HCT116 (cell line): ENCODE measurements at regions not wholly inside any gene's neighbourhood (a gene's known extent, or its start where the extent isn't known, plus 50 kb on each side); places are given as distances from the start of the nearest gene placed in this dataset.
"Not testable (repeated sequence)": the region's sequence is repeated elsewhere in the genome, so short reads cannot be mapped to it uniquely, and the experiment has no call there.

Experiments
- ATAC-seq: fragments of 200-7000 bp; cut with Tn5 transposase; 2 replicates; pipeline ENCODE4 v1.9.1; 2020; ENCODE audit warnings: mild to moderate bottlenecking, moderate library complexity
- BruUV-seq: library from RNA; stranded (reverse); fragments of 400-500 nt; replicated peaks from 2 replicates; lab custom pipeline; 2021; lab: Mats Ljungman, UMichigan
- CTCF ChIA-PET: fragments of 300-600 bp; sonication (Branson Sonifier 250); formaldehyde crosslinking; loops from one replicate; lab custom pipeline; 2021; ENCODE audit warnings: antibody characterized with exemption; lab: Charles Lee
- POLR2A ChIA-PET: fragments of 300-600, 350-600 bp; sonication (Branson Sonifier 250); formaldehyde crosslinking; loops from one replicate; lab custom pipeline; 2021; ENCODE audit warnings: antibody characterized with exemption; lab: Charles Lee
- RAD21 ChIA-PET, 2 experiments: fragments of 300-600 bp; sonication (Branson Sonifier 250); formaldehyde crosslinking; loops; one replicate each; lab custom pipeline; 2023; ENCODE audit warnings: low total read pairs in 2 of 2; ENCODE audit not compliant: uncharacterized antibody in 2 of 2, unreplicated experiment in 2 of 2, low non-redundant PET in 1 of 2; lab: Charles Lee
- DNase-seq: peaks from one replicate; pipeline ENCODE4 v3.0.0-alpha.2; 2010; ENCODE audit warnings: low read depth, low spot score
- H2AFZ ChIP-seq: fragments of 200-600 bp; shearing (Covaris generic), sonication (generic); 2 replicates; pipeline ENCODE4 v1.6.1; 2017; ENCODE audit warnings: low read depth, mixed run types, mixed read lengths, antibody characterized with exemption, low read length; ENCODE audit not compliant: poor library complexity, severe bottlenecking
- H3K27ac ChIP-seq: 2 replicates; pipeline ENCODE4 v1.5.1; 2012; ENCODE audit warnings: low read depth, low read length
- H3K27me3 ChIP-seq: fragments of 200-600 bp; sonication (generic); 2 replicates; pipeline ENCODE4 v1.6.1; 2016; ENCODE audit warnings: mixed run types, low read length, mixed read lengths; ENCODE audit not compliant: insufficient read depth
- H3K36me3 ChIP-seq, 2 experiments: fragments of 200-500 bp in 1 of 2; fragments of 200-600 bp in 1 of 2; sonication (Bioruptor generic) in 1 of 2; sonication (generic) in 1 of 2; 2 replicates each; pipeline versions ENCODE4 v1.5.1 to v1.6.1; 2014 to 2016; ENCODE audit warnings: low read length in 2 of 2, inconsistent platforms in 1 of 2, mixed read lengths in 1 of 2, mixed run types in 1 of 2; ENCODE audit not compliant: insufficient read depth in 2 of 2, control insufficient read depth in 1 of 2
- H3K4me1 ChIP-seq, 2 experiments: fragments of 200-600 bp in 1 of 2; sonication (generic) in 1 of 2; 2 replicates each; pipeline versions ENCODE4 v1.5.1 to v1.6.1; 2012 to 2017; ENCODE audit warnings: low read length in 2 of 2, inconsistent platforms in 1 of 2, mild to moderate bottlenecking in 1 of 2, mixed read lengths in 1 of 2, mixed run types in 1 of 2, moderate library complexity in 1 of 2; ENCODE audit not compliant: insufficient read depth in 2 of 2, control insufficient read depth in 1 of 2
- H3K4me2 ChIP-seq: fragments of 200-600 bp; sonication (generic); 2 replicates; pipeline ENCODE4 v1.6.1; 2017; ENCODE audit warnings: mixed run types, low read length, mixed read lengths
- H3K4me3 ChIP-seq, 2 experiments: fragments of 200-600 bp in 1 of 2; sonication (generic) in 1 of 2; replicated peaks in 1 of 2; 2 replicates each; pipeline ENCODE4 v1.5.1; 2011 to 2016; ENCODE audit warnings: low read length in 2 of 2, control low read depth in 1 of 2, low read depth in 1 of 2, mild to moderate bottlenecking in 1 of 2, mixed read lengths in 1 of 2, mixed run types in 1 of 2
- H3K79me2 ChIP-seq: fragments of 200-600 bp; sonication (generic); 2 replicates; pipeline ENCODE4 v1.6.1; 2017; ENCODE audit warnings: mild to moderate bottlenecking, mixed run types, low read length, moderate library complexity, mixed read lengths; ENCODE audit not compliant: insufficient read depth
- H3K9ac ChIP-seq: fragments of 200-600 bp; sonication (generic); 2 replicates; pipeline ENCODE4 v1.6.1; 2016; ENCODE audit warnings: low read length, mixed read lengths
- H3K9me2 ChIP-seq: fragments of 200-600 bp; sonication (generic), shearing (Covaris generic); 2 replicates; pipeline ENCODE4 v1.6.1; 2017; ENCODE audit warnings: mixed run types, mild to moderate bottlenecking, moderate library complexity; ENCODE audit not compliant: insufficient read depth
- H3K9me3 ChIP-seq, 2 experiments: fragments of 200-500 bp in 1 of 2; fragments of 200-600 bp in 1 of 2; sonication (Bioruptor generic) in 1 of 2; sonication (generic) in 1 of 2; 2 replicates each; pipeline ENCODE4 v1.6.1; 2014 to 2017; ENCODE audit warnings: low read length in 2 of 2, mixed read lengths in 2 of 2, inconsistent platforms in 1 of 2, low read depth in 1 of 2, mild to moderate bottlenecking in 1 of 2, mixed run types in 1 of 2, moderate library complexity in 1 of 2; ENCODE audit not compliant: control insufficient read depth in 1 of 2, insufficient read depth in 1 of 2
- H4K20me1 ChIP-seq: fragments of 200-600 bp; sonication (generic), shearing (Covaris generic); 2 replicates; pipeline ENCODE4 v1.6.1; 2017; ENCODE audit warnings: mixed run types, mild to moderate bottlenecking, moderate library complexity; ENCODE audit not compliant: insufficient read depth
- ATF3 ChIP-seq: IDR thresholded peaks from 2 replicates; pipeline ENCODE4 v1.6.1; 2012
- CEBPB ChIP-seq: IDR thresholded peaks from 2 replicates; pipeline ENCODE4 v1.6.1; 2012; ENCODE audit warnings: low read depth
- EGR1 ChIP-seq: IDR thresholded peaks from 2 replicates; pipeline ENCODE4 v1.6.1; 2012; ENCODE audit warnings: low read depth
- ELF1 ChIP-seq: IDR thresholded peaks from 2 replicates; pipeline ENCODE4 v1.6.1; 2012; ENCODE audit warnings: low read depth, borderline replicate concordance
- EZH2phosphoT487 ChIP-seq: fragments of 200-600 bp; IDR thresholded peaks from 2 replicates; pipeline ENCODE4 v1.6.1; 2018; ENCODE audit warnings: antibody characterized with exemption, borderline replicate concordance
- FOSL1 ChIP-seq: IDR thresholded peaks from 2 replicates; pipeline ENCODE4 v1.6.1; 2012; ENCODE audit warnings: low read depth
- POLR2A ChIP-seq: IDR thresholded peaks from 2 replicates; pipeline ENCODE4 v1.7.0; 2011; ENCODE audit warnings: borderline replicate concordance; ENCODE audit not compliant: insufficient read depth, insufficient read length; ENCODE audit errors: extremely low read depth
- POLR2AphosphoS5 ChIP-seq: IDR thresholded peaks from 2 replicates; pipeline ENCODE4 v1.6.1; 2011; ENCODE audit warnings: mild to moderate bottlenecking, low read depth, low read length, moderate library complexity
- RAD21 ChIP-seq: IDR thresholded peaks from 2 replicates; pipeline ENCODE4 v1.6.1; 2012; ENCODE audit warnings: low read depth, mild to moderate bottlenecking
- SIN3A ChIP-seq: IDR thresholded peaks from 2 replicates; pipeline ENCODE4 v1.6.1; 2012; ENCODE audit warnings: low read depth
- SRF ChIP-seq: IDR thresholded peaks from 2 replicates; pipeline ENCODE4 v1.6.1; 2012; ENCODE audit warnings: low read depth
- TCF7L2 ChIP-seq: IDR thresholded peaks from 2 replicates; pipeline ENCODE4 v1.7.0; 2011; ENCODE audit warnings: borderline replicate concordance, inconsistent platforms; ENCODE audit not compliant: insufficient read depth, insufficient read length; ENCODE audit errors: extremely low read depth
- YY1 ChIP-seq: IDR thresholded peaks from 2 replicates; pipeline ENCODE4 v1.6.1; 2011; ENCODE audit warnings: low read length, low read depth, moderate library complexity, mild to moderate bottlenecking; ENCODE audit not compliant: insufficient replicate concordance; ENCODE audit errors: extremely low read depth
- ZFX ChIP-seq: fragments of 450-650 bp; IDR thresholded peaks from 2 replicates; pipeline ENCODE4 v1.6.1; 2017
- ZNF274 ChIP-seq: fragments of 200-500 bp; sonication (Bioruptor generic); IDR thresholded peaks from 2 replicates; pipeline ENCODE4 v1.6.1; 2014; ENCODE audit warnings: mild to moderate bottlenecking, low read depth, low read length, inconsistent platforms
- intact Hi-C: fragments of 100-400 bp; cut with micrococcal nuclease; formaldehyde crosslinking; loops from 2 replicates; pipeline ENCODE4 v1.10.0; 2022
- TF ChIP-seq, protein P1 (sequence below): IDR thresholded peaks from 2 replicates; pipeline ENCODE4 v1.6.1; 2011; ENCODE audit warnings: mild to moderate bottlenecking, low read length, moderate library complexity; ENCODE audit not compliant: insufficient replicate concordance; ENCODE audit errors: extremely low read depth
- TF ChIP-seq, protein P2 (sequence below): IDR thresholded peaks from 2 replicates; pipeline ENCODE4 v1.6.1; 2012; ENCODE audit warnings: low read depth
- TF ChIP-seq, protein P3 (sequence below): IDR thresholded peaks from 2 replicates; pipeline ENCODE4 v1.6.1; 2012

DNA sequence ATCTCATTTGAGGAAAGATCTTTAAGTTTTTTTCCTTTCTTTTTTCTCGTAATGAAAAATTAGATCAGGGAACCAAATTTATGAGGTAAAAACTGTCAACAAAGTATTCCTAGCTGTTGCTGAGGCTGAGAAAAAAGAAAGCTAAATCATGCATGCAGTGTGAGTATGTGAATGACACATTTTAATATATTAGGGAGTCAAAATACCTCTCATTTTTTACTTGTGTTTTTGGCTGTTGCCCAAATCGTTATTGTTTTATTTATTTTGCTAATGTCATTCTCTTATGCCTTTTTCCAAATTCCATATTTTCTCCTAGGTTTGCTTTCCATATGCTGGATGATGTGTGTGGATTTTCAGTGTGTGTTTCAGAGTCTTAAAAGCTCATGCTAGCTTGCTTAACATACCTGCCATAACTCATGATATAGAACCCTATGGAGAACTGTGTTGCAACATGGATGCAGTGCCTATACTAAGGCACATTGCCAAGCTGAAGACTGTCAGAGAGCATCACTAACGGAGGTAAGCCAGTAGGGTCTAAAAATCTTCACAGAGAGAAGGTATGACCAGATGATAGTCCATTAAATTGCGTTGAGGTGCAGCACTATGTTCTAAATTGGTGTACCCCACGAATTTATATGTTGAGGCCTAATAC lies 629.5 kb upstream of the KCNMB2 start:
- POLR2A ChIA-PET = no interaction called here

GRCh38 chr3:177909530-177909929 lies 626.7 kb upstream of the KCNMB2 start:
- POLR2A ChIA-PET, H3K27ac ChIP-seq, H3K27me3 ChIP-seq, H3K4me2 ChIP-seq, intact Hi-C loops, H4K20me1 ChIP-seq, H3K79me2 ChIP-seq, ATAC-seq, DNase-seq, H2AFZ ChIP-seq, CTCF ChIA-PET, H3K9me2 ChIP-seq, H3K9ac ChIP-seq, H3K36me3 ChIP-seq, H3K9me3 ChIP-seq, BruUV-seq, RAD21 ChIA-PET, H3K4me1 ChIP-seq, H3K4me3 ChIP-seq: not testable (repeated sequence)

More for the DNA sequence above, 629.5 kb upstream of the KCNMB2 start:
- Histone ChIP-seq H3K27me3 (no peaks in the 10 kb centered on the region), H4K20me1 (no peaks in the 10 kb centered on the region), H3K4me1 (no peaks in the 10 kb centered on the region), H3K9me2 (no peaks in the 10 kb centered on the region), H3K36me3 (no peaks in the 10 kb centered on the region), H3K9ac (no peak overlapping the region), H3K4me2 (no peak overlapping the region)
- BruUV-seq = no TSS peak
- RAD21 ChIA-PET = no interaction called here
- no peak for DNase-seq
- CTCF ChIA-PET = no interaction called here
- intact Hi-C loops = no loop called here
- TF ChIP-seq EGR1 (no peak), YY1 (no peak), ZNF274 (no peak), EZH2phosphoT487 (no peak), FOSL1 (no peak), SIN3A (no peak), ZFX (no peak), ELF1 (no peak), SRF (no peak), CEBPB (no peak), POLR2AphosphoS5 (no peak), RAD21 (no peak), TCF7L2 (no peak), POLR2A (no peak), ATF3 (no peak)
- TF ChIP-seq, protein P1, sequence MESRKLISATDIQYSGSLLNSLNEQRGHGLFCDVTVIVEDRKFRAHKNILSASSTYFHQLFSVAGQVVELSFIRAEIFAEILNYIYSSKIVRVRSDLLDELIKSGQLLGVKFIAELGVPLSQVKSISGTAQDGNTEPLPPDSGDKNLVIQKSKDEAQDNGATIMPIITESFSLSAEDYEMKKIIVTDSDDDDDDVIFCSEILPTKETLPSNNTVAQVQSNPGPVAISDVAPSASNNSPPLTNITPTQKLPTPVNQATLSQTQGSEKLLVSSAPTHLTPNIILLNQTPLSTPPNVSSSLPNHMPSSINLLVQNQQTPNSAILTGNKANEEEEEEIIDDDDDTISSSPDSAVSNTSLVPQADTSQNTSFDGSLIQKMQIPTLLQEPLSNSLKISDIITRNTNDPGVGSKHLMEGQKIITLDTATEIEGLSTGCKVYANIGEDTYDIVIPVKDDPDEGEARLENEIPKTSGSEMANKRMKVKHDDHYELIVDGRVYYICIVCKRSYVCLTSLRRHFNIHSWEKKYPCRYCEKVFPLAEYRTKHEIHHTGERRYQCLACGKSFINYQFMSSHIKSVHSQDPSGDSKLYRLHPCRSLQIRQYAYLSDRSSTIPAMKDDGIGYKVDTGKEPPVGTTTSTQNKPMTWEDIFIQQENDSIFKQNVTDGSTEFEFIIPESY = no peak
- TF ChIP-seq, protein P2, sequence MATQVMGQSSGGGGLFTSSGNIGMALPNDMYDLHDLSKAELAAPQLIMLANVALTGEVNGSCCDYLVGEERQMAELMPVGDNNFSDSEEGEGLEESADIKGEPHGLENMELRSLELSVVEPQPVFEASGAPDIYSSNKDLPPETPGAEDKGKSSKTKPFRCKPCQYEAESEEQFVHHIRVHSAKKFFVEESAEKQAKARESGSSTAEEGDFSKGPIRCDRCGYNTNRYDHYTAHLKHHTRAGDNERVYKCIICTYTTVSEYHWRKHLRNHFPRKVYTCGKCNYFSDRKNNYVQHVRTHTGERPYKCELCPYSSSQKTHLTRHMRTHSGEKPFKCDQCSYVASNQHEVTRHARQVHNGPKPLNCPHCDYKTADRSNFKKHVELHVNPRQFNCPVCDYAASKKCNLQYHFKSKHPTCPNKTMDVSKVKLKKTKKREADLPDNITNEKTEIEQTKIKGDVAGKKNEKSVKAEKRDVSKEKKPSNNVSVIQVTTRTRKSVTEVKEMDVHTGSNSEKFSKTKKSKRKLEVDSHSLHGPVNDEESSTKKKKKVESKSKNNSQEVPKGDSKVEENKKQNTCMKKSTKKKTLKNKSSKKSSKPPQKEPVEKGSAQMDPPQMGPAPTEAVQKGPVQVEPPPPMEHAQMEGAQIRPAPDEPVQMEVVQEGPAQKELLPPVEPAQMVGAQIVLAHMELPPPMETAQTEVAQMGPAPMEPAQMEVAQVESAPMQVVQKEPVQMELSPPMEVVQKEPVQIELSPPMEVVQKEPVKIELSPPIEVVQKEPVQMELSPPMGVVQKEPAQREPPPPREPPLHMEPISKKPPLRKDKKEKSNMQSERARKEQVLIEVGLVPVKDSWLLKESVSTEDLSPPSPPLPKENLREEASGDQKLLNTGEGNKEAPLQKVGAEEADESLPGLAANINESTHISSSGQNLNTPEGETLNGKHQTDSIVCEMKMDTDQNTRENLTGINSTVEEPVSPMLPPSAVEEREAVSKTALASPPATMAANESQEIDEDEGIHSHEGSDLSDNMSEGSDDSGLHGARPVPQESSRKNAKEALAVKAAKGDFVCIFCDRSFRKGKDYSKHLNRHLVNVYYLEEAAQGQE = no peak
- TF ChIP-seq, protein P3, sequence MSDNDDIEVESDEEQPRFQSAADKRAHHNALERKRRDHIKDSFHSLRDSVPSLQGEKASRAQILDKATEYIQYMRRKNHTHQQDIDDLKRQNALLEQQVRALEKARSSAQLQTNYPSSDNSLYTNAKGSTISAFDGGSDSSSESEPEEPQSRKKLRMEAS = no peak
- TF ChIP-seq, all 23 proteins: peak for 0
- no peak overlapping the region for H3K27ac ChIP-seq
- no peak overlapping the region for H3K4me3 ChIP-seq
- H2AFZ ChIP-seq = no peak overlapping the region
- no peaks in the 10 kb centered on the region for H3K79me2 ChIP-seq
- ATAC-seq = no peak
- no peaks in the 10 kb centered on the region for H3K9me3 ChIP-seq
